Mucosa of descending colon (tissue), 3 donors: ENCODE measurements at regions not wholly inside any gene's neighbourhood (a gene's known extent, or its start where the extent isn't known, plus 50 kb on each side); places are given as distances from the start of the nearest gene placed in this dataset.
"Not testable (repeated sequence)": the region's sequence is repeated elsewhere in the genome, so short reads cannot be mapped to it uniquely, and the experiment has no call there.

Source experiments
- ATAC-seq: fragments of 200-7000 bp; cut with Tn5 transposase; one replicate; pipeline ENCODE4 v1.9.1; 2020; ENCODE audit warnings: mild to moderate bottlenecking, moderate library complexity
- DNase-seq, 3 donors: peaks; one replicate each; pipeline ENCODE4 v3.0.0-alpha.2; 2020
- H3K36me3 ChIP-seq: fragments of 200-600 bp; one replicate; pipeline ENCODE4 v1.8.0; 2021; ENCODE audit warnings: low read depth, mild to moderate bottlenecking
- H3K4me1 ChIP-seq: fragments of 200-600 bp; one replicate; pipeline ENCODE4 v1.8.0; 2021; ENCODE audit warnings: low read depth, mild to moderate bottlenecking
- H3K4me3 ChIP-seq: fragments of 200-600 bp; one replicate; pipeline ENCODE4 v1.8.0; 2021; ENCODE audit warnings: mild to moderate bottlenecking
- H3K9me3 ChIP-seq: fragments of 200-600 bp; one replicate; pipeline ENCODE4 v1.8.0; 2021; ENCODE audit warnings: mild to moderate bottlenecking
- CTCF ChIP-seq: fragments of 200-600 bp; IDR thresholded peaks from one replicate; pipeline ENCODE4 v1.8.0; 2022; ENCODE audit warnings: antibody characterized with exemption, mild to moderate bottlenecking
- intact Hi-C, 2 donors: fragments of 100-400 bp; cut with DNase I in 1 of 2; cut with micrococcal nuclease in 1 of 2; formaldehyde crosslinking; loops; one replicate each; pipeline versions ENCODE4 v1.11.0 to v1.11.1; 2022; cut with DNase I, micrococcal nuclease
- donor health status: DM: no; HTN: no; CAD: no; lungs with moderate emphysema.
- donor health status: DM: no; HTN: no; CAD: no.
- donor health status: DM: no; HTN: yes; CAD: no.

DNA sequence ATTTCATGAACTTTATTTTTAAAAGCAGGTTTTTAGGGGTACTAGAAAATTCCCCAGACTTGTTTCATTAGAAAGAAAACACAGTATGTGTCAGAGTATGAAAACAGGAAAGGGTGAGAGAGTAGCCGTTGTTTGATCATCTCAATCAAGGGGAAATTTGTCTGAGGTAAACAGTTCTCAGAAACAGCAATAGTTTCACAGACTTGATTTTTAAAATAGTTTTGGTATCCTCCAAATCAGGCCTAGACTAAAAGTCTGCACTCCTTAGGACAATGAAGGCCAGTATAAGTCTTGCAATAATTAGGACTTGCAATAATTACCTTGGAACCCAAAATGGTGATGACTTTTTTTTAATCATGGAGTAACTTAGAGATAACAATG is 176.6 kb upstream of the TAB2 start:
- no peak for TF ChIP-seq CTCF
- DNase-seq, result no peak
- Histone ChIP-seq H3K9me3 (no peaks in the 10 kb centered on the region), H3K36me3 (no peaks in the 10 kb centered on the region), H3K4me1 (no peaks in the 10 kb centered on the region), H3K4me3 (no peak overlapping the region)
- ATAC-seq, result peak; percentile 60
- intact Hi-C loops, result no loop called here

- H3K9me3 ChIP-seq, result no peaks in the 10 kb centered on the region
- no peaks in the 10 kb centered on the region for H3K4me1 ChIP-seq
- TF ChIP-seq CTCF, result no peak
- H3K36me3 ChIP-seq, result no peaks in the 10 kb centered on the region
- intact Hi-C loops, result no loop called here
- H3K4me3 ChIP-seq, result no peak overlapping the region
- no peak for ATAC-seq
- no peak for DNase-seq
These were observed 174.5 kb upstream of the TAB2 start for GRCh38 chr6:149142924-149143429.

DNA sequence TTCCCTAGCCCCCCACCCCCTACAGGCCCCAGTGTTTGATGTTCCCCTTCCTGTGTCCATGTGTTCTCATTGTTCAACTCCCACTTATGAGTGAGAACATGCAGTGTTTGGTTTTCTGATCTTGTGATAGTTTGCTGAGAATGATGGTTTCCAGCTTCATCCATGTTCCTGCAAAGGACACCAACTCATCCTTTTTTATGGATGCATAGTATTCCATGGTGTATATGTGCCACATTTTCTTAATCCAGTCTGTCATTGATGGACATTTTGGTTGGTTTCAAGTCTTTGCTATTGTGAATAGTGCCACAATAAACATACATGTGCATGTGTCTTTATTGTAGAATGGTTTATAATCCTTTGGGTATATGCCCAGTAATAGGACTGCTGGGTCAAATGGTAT is 171.7 kb upstream of the TAB2 start:
- intact Hi-C loops, H3K4me1 ChIP-seq, H3K9me3 ChIP-seq, H3K36me3 ChIP-seq, DNase-seq, ATAC-seq, H3K4me3 ChIP-seq: not testable (repeated sequence)

DNA sequence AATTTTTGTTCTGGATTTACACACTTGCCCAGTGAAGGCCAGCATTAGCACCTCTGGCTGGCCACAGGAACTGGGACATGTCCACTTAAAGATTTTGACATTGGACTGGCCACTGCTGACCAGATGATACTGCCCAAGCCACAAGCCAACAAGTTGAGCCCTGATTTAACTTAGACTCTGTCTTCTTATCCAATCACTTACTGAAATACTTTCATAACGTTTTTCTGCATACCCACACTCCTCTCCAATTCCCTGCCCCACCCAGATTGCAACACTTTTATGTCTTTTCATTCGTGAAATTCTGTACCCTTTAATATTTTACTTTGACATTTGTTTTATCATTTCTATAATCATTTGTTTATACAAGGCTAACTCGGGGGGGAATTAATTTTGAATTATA is 170.3 kb upstream of the TAB2 start:
- TF ChIP-seq CTCF, result no peak
- ATAC-seq (no peak), DNase-seq (no peak)
- Histone ChIP-seq H3K4me3 (no peak overlapping the region), H3K36me3 (no peaks in the 10 kb centered on the region), H3K9me3 (no peaks in the 10 kb centered on the region), H3K4me1 (no peaks in the 10 kb centered on the region)
- intact Hi-C loops, result no loop called here

GRCh38 chr6:149147938-149148718 is 169.4 kb upstream of the TAB2 start:
- Histone ChIP-seq H3K4me1 (no peaks in the 10 kb centered on the region), H3K36me3 (no peaks in the 10 kb centered on the region), H3K9me3 (no peaks in the 10 kb centered on the region), H3K4me3 (no peak overlapping the region)
- DNase-seq (no peak), ATAC-seq (peak; percentile 25)
- intact Hi-C loops, result no loop called here
- TF ChIP-seq CTCF, result no peak

GRCh38 chr6:149149653-149150052 is 167.9 kb upstream of the TAB2 start:
- no peak for DNase-seq
- Histone ChIP-seq H3K9me3 (no peaks in the 10 kb centered on the region), H3K4me1 (no peaks in the 10 kb centered on the region), H3K4me3 (no peak overlapping the region), H3K36me3 (no peaks in the 10 kb centered on the region)
- intact Hi-C loops, result no loop called here
- no peak for ATAC-seq
- no peak for TF ChIP-seq CTCF
